SHP77 (cell line): ENCODE measurements at regions not wholly inside any gene's neighbourhood (a gene's known extent, or its start where the extent isn't known, plus 50 kb on each side); places are given as distances from the start of the nearest gene placed in this dataset.
"Not testable (repeated sequence)": the region's sequence is repeated elsewhere in the genome, so short reads cannot be mapped to it uniquely, and the experiment has no call there.

Experiments
- DNase-seq, 2 experiments: peaks; one replicate each; lab custom pipeline; 2025; lab: John Stamatoyannopoulos, UW

DNA sequence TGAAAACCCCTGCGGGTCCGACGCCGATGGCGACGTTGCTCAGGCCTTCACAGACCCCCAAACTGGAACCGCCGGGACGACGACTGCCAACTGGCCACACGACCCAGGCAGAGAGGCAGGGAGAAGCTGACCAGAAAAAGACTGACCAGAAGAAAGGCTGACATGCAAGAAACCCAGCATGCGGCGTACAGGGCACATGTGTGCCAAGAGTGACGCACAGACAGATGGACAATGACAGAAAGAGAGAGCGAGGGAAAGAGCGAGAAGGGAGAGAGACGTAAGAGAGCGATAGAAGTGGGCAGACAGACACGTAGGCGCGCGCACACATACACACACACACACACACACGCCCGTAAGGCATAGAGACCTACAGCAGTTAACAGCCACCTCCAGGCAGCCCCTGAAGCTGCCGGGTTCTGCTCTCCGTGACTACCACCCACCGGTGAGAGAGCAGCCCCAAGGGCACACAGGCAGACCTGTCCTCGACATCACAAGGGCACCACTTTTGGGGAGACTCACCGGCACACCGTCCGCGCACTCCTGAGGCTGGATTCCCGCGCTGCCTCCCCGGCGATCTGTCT, 67.2 kb upstream of the ZNF527 start:
- DNase-seq: no peak

GRCh38 chr19:37304190-37304883, 66.6 kb upstream of the ZNF527 start:
- no peak for DNase-seq

- DNase-seq: no peak
Measured at GRCh38 chr19:37304884-37305255, 66.0 kb upstream of the ZNF527 start.

- no peak for DNase-seq
Measured at GRCh38 chr19:37306383-37306963, 64.4 kb upstream of the ZNF527 start.

- DNase-seq: peak; percentile 10 to 28
Measured at GRCh38 chr19:37309834-37310575, 60.9 kb upstream of the ZNF527 start.

- peak; percentile 62 to 72 for DNase-seq
Measured at GRCh38 chr19:37312531-37313334, 58.2 kb upstream of the ZNF527 start.

- no peak for DNase-seq
Measured at GRCh38 chr19:37313335-37313627, 57.6 kb upstream of the ZNF527 start.

- peak; percentile 98 to 99 for DNase-seq
Measured at GRCh38 chr19:37317403-37318209, 53.3 kb upstream of the ZNF527 start.

- not testable (repeated sequence) for DNase-seq
Measured at GRCh38 chr19:37320988-37321387, 49.9 kb upstream of the ZNF527 start.
